Stimulated activated CD8-positive, alpha-beta memory T cell treated with anti-CD3 and anti-CD28 coated beads, Interleukin-2, amount 100 ng/mL, for 1 hour (primary cell): ENCODE measurements at regions not wholly inside any gene's neighbourhood (a gene's known extent, or its start where the extent isn't known, plus 50 kb on each side); places are given as distances from the start of the nearest gene placed in this dataset.

Experiments used
- DNase-seq, 2 donors: peaks; one replicate each; pipeline ENCODE4 v3.0.0-alpha.2; 2020; ENCODE audit warnings: low read depth in 2 of 2

- no peak for DNase-seq
Measured at GRCh38 chr6:9942131-9942530, 472.7 kb downstream of the TFAP2A start.

GRCh38 chr6:9938801-9939200 is 476.1 kb downstream of the TFAP2A start:
- no peak for DNase-seq

GRCh38 chr6:9937031-9937763 is 477.7 kb downstream of the TFAP2A start:
- DNase-seq: no peak

- no peak for DNase-seq
Measured at GRCh38 chr6:9936551-9936950, 478.3 kb downstream of the TFAP2A start.

- no peak for DNase-seq
Measured at GRCh38 chr6:9933677-9934076, 481.2 kb downstream of the TFAP2A start.

GRCh38 chr6:9927275-9927674 is 487.6 kb downstream of the TFAP2A start:
- no peak for DNase-seq

GRCh38 chr6:9924971-9925370 is 489.9 kb downstream of the TFAP2A start:
- no peak for DNase-seq

GRCh38 chr6:9921366-9921765 is 493.5 kb downstream of the TFAP2A start:
- DNase-seq: no peak

- no peak for DNase-seq
Measured at GRCh38 chr6:9914951-9915350, 499.9 kb downstream of the TFAP2A start.

- no peak for DNase-seq
Measured at GRCh38 chr6:9901376-9901775, 513.5 kb downstream of the TFAP2A start.

- no peak for DNase-seq
Measured at GRCh38 chr6:9896806-9897205, 518.1 kb downstream of the TFAP2A start.

GRCh38 chr6:9890893-9891292 is 524.0 kb downstream of the TFAP2A start:
- no peak for DNase-seq

GRCh38 chr6:9890469-9890868 is 524.4 kb downstream of the TFAP2A start:
- no peak for DNase-seq

- no peak for DNase-seq
Measured at GRCh38 chr6:9878535-9878934, 536.3 kb downstream of the TFAP2A start.

GRCh38 chr6:9875605-9876353 is 539.1 kb downstream of the TFAP2A start:
- no peak for DNase-seq

- no peak for DNase-seq
Measured at GRCh38 chr6:9862603-9863167, 552.2 kb downstream of the TFAP2A start.

- DNase-seq: no peak
Measured at GRCh38 chr6:9851541-9852380, 563.1 kb downstream of the TFAP2A start.

- DNase-seq: no peak
Measured at GRCh38 chr6:9851006-9851405, 563.9 kb downstream of the TFAP2A start.

GRCh38 chr6:9848094-9848493 is 566.8 kb downstream of the TFAP2A start:
- no peak for DNase-seq

GRCh38 chr6:9841886-9842725 is 572.8 kb downstream of the TFAP2A start:
- DNase-seq: no peak

GRCh38 chr6:9834233-9834632 is 580.6 kb downstream of the TFAP2A start:
- no peak for DNase-seq
